NCI-H1417 (cell line): ENCODE measurements at regions not wholly inside any gene's neighbourhood (a gene's known extent, or its start where the extent isn't known, plus 50 kb on each side); places are given as distances from the start of the nearest gene placed in this dataset.

ENCODE experiments used
- DNase-seq, 3 experiments: peaks; one replicate each; lab custom pipeline; 2025; lab: John Stamatoyannopoulos, UW

DNA sequence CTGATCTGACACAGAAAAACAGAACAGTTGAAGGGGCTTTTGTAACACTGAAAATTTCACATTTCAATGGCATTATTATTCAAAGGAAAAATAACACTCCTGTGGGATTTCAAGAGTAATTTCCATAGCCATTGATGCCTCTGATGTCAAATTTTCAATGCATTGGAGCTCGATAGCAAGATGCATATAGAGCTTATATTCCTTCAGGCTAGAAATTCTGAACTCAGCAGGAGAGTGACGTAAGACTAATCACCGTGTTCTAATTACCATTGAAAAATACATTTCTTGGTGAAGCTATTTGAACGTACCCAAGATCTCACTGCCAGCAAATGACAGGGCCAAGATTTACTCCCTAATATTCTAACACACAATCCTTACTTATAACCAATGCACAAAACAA lies 854.1 kb upstream of the TMEM132C start:
- no peak for DNase-seq

- no peak for DNase-seq
Observed at GRCh38 chr12:127414186-127414585, 852.8 kb upstream of the TMEM132C start.

DNA sequence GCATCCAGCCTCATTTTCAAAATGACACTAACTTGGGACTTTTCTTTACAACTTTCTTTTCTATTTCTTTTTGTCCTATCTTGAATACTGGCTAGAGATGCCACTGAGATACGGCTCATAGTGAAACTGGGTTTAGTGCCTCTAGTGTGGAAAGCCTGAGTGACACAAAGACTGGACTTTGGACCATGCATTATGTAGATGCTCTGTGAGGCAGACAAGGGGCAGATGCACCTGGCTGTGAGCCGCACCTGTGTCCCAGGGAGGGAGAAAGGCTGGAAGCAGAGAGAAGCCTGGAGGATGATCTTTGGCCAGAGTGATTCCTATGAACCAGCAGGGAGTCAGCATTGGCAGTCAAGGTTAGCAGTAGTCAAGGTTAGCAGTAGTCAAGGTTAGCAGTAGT lies 852.3 kb upstream of the TMEM132C start:
- DNase-seq, result no peak

DNA sequence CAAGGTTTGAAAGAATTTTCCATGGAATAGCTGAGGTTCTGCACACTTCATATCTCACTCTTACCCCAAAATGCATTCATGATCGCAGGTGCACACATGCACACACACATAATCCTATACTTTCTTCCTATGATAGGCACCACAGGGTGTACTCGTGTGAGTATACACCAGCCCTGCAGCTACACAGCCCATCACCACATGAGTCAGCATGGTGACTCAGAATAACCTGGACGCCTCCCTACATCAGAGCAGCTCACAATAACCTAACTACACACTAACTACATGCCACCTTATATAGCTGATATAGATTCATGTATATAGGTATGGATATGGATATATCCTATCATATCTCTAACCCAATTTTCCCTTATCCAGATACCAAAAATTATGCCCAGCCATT lies 850.2 kb upstream of the TMEM132C start:
- no peak for DNase-seq

- DNase-seq, result no peak
Observed at GRCh38 chr12:127419111-127419510, 847.9 kb upstream of the TMEM132C start.

DNA sequence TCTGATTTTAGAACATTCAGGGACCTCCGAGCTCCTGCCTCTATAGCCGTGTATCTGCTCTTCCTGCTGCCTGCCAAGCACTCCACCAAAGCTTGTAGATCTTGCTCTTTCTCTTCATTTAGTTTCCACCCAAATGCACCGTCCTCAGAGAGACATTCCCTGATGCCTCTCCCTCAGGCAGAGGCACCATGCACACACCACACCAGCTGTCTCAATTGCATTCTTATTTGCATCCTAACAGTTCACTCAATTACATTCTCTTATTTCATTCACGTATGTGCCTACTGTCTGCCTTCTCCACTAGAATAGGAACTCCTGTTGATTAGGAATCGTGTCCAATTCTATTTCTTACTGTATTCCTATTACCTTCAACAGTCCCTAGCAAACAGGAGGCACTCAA lies 845.4 kb upstream of the TMEM132C start:
- DNase-seq, result no peak

GRCh38 chr12:127422935-127423566 lies 843.9 kb upstream of the TMEM132C start:
- no peak for DNase-seq

GRCh38 chr12:127425474-127425873 lies 841.5 kb upstream of the TMEM132C start:
- DNase-seq, result no peak

DNA sequence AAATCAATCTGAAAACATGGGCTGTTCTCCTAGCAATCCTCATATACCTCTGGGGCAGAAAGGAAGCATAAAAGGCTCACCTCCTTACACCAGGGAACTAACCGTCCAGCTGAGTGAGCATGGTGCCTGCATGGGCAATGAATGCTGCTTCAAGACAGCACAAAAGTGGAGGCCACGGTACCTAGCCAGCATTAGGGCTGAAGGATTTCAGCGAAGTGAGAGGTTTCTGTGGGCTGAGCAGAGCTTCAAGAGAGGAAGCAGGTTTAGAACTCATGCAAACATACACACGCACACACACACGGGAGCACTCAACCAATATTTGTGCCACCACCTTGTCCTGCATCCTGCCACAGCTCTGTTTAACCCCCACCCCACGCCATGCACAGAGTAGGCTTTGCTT lies 838.5 kb upstream of the TMEM132C start:
- DNase-seq, result no peak

DNA sequence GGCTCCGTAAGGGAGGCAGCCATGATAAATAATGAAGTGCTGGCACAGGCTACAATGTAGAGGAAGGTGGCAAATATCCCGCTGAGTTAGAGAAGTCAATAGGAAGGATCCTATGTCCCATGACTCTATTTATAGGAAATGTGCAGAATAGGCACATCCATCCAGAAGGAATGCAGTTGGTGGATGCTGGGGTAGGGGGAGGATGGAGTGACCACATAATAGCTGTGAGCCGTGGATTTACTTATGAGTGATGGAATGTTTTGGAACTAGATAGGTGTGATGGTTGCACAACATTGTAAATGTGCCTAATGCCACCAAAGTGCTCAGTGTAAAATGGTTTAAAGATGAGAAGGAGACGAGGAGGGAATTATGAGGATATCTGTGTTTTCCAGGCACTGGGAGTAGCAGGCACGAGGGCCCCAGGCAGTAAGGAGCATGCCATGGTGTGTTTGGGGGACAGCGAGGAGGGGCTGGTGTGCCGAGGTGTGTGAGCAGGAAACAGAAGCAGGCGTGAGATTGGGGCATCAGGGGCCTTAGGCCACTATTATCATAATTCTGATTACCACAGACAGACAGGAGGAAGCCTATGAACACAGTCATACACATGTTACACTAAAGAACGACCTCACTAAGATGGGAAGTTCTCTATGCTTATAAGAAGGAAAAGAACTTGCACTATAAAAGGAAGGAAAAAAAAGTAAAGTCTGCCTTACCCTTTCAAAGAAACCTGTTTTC lies 837.3 kb upstream of the TMEM132C start:
- no peak for DNase-seq

DNA sequence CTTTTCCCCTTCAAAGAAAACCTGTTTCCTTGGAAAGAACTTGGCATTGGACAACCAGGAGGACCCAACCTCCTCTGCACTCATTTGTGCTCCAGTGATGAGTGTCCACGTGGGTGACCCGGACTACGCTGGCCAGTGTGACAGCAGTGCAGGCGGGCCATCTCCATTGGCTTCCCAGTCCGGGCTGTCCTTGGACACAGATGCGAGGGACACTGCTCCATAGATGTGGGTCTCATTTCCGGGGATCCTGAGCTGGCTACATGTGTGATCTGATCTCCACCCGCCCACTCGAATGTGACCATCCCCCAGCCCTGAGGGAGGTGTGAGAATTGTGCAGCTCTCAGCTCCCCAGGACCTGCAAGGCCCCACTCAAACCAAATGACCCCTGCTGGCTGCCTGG lies 836.6 kb upstream of the TMEM132C start:
- DNase-seq, result no peak

- DNase-seq, result no peak
Observed at GRCh38 chr12:127431177-127431576, 835.8 kb upstream of the TMEM132C start.

- DNase-seq, result no peak
Observed at GRCh38 chr12:127431594-127431993, 835.4 kb upstream of the TMEM132C start.

DNA sequence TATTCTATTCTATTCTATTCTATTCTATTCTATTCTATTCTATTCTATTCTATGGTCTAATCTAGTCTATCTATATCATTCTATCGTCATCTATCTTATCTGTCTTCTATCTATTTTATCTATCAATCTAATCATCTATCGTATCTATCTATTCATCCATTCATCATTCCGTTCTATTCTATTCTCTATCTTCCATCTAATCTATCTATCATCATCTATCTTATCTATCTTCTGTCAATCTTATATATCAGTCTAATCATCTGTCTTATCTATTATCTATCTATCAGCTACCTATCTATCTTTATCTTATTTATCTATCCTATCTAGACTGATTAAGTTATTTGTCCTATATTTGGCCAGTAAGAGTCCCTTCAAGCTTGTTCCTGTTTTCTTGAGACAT lies 831.5 kb upstream of the TMEM132C start:
- no peak for DNase-seq

DNA sequence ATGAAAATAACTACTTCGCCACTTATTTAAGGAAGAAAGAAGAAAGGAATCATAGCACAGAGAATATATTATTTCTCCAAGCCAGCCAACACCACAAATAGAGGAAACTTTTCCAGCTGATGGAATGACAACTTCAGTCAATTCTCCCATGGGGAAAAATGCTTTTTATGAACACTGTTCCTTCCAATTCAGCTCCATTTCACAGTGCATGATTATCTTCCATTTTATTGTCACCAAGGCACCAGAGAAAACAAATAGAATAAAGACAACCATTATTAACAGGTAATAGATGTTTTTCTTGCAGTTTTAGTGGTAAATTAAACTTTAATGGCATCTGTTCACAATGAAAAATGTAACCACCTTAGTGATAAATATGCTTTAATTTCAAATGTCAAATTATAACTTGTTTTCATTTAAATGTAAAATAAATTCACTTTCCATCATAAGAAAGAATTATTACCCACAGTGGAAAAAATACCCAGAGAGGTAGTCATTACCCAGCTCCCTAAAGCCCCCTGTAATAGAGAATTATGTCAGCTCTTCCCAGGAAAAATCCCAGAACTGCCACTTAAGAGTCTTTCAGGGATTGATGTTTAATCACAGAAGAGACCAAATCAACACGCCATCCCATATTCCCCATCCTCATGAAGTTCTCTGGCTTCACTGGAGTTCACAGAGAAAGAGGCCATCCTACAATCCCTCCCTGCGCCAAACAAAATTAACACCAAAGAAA lies 828.3 kb upstream of the TMEM132C start:
- no peak for DNase-seq

DNA sequence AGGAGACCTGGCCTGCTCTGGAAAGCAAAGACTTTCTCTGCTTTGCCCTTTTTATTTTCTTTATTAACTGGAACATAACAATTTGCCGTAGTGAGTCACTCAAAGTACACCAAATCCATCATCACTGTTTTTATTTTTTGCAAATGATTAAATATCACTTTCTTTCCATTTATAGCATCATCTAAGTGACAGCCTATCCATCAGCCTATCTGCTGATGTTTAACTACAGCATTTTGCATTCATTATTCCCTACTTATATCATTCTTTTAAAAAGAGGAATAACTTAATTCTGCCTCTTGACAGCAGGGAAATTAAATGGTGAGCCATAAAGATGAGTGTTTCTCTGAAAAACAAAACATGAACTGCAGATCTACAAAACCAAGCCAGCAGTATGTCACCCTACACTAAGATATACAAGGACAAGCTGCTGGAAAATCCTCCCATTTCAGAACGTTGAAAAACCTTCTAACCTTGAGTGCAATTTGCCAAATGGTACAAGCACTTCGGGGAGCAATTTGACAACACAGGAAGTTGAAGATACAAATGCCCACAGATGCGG lies 821.3 kb upstream of the TMEM132C start:
- DNase-seq, result peak in 1 of 3 experiments; percentile 18

DNA sequence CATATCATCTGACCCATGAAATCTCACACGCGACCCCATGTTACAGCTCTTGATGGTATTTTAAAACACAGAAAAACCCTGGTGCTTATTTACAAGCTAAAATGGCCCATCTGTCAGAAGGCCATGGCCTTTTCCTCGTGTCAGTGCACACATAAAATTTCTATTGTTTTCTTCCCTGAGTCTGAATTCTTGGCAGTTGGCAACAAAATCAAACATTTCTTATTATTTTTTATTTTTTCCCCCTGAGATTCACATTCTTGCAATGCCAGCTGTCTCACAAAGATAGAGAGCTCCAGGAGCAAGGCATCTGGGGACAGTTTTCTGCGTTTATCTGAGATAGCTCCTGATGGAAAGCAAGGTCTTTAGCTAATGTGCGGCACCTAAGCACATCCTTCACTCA lies 818.1 kb upstream of the TMEM132C start:
- no peak for DNase-seq

DNA sequence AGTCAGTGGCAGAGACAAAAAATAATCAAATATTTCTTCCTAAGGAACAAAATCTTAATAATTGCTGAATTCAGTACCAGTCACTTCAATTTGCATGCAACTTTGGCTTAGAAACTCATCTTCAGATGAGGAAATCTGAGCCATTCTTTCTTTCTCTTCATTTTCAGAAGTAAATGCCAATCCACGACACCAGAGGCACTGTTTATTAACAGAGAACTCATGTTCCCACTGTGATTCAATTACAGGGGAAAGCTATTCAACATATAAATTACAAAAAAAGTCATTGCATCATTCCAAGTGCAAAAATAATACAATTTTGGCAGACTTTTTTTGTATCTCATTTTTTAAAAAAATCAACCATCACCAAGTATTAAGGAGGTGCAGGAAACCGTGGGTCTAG lies 816.1 kb upstream of the TMEM132C start:
- DNase-seq, result no peak

DNA sequence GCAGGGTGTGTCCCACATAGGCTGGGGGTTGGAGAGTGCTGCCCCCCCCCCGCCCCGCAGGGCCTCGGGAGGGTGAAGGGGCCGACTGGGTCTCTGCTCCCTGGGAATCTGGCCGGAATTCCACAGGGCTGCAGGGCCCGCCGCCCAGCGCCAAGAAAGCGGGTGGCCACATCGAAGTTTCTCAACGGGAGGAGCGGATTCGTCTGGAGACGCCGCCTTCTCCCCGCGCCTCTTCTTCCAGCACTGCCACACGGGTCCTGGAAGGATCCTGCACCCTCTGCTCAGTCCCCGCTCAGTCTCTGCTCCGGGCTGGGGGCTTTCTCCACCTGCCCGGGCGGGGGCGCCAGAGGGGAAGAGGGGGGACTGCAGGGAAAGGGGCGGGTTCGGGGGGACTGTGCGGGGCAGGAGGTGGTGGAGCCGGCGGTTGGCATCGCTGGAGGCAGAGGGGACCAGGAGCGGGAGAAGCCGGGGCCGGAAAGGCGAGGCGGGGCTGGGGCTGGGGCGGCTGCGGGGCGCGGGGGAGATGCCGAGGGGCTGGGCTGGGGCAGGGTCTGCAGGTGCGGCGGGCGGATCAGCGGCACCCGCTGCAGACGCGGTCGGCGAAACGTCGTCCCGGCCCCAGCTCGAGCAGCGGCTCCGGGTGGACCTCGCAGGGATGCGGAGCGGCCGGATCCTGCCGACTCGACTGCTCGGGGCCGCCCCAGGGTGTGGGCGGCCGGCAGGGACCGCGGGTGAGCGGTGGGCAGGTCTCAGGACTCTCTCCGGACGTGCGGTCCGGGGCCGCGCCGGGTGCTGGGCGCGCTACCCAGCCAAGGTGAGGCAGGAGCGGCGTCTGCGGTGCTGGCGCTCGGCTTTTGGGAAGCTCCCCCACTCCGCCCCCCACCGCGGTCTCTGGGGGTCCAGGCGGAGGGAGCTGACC lies 811.4 kb upstream of the TMEM132C start:
- DNase-seq, result no peak

- no peak for DNase-seq
Observed at GRCh38 chr12:127457726-127458125, 809.2 kb upstream of the TMEM132C start.

- no peak for DNase-seq
Observed at GRCh38 chr12:127459166-127459565, 807.8 kb upstream of the TMEM132C start.

DNA sequence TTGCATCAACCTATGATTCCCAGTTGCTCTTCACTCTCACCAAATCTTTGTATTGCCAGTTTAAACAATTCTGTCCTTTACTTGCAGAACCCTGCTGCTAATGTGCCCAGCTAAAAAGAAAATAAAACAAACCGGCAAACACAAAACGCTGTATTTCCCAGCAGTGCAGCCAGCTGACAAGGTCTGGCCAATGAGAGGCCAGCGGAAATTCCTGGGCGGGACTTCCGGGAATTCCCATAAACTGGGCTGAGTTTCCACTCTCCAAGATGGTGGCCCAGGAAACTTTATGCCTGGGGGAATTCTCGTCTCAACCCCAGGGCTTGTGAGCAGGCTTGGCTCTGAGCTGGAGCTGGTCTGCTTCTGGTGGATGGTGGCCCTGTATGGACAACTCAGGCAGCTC lies 807.3 kb upstream of the TMEM132C start:
- no peak for DNase-seq
